HepG2 (cell line): ENCODE measurements at regions not wholly inside any gene's neighbourhood (a gene's known extent, or its start where the extent isn't known, plus 50 kb on each side); places are given as distances from the start of the nearest gene placed in this dataset.

Source experiments
- HOXA7 ChIP-seq: sonication (generic); formaldehyde crosslinking; IDR thresholded peaks from 2 replicates; pipeline ENCODE4 v1.8.1; 2022; ENCODE audit warnings: mild to moderate bottlenecking, missing genetic modification reagents, moderate library complexity
- MAFK ChIP-seq, 2 experiments: IDR thresholded peaks in 1 of 2; conservative IDR thresholded peaks in 1 of 2; 2 replicates each; pipeline ENCODE4 v1.6.1; 2011; ENCODE audit warnings: improper control_type of control experiment in 2 of 2, low read length in 2 of 2
- MAX ChIP-seq: IDR thresholded peaks from 2 replicates; pipeline ENCODE4 v1.6.1; 2012; ENCODE audit warnings: inconsistent platforms
- POLR2AphosphoS2 ChIP-seq: IDR thresholded peaks from 2 replicates; pipeline ENCODE4 v1.6.1; 2011; ENCODE audit warnings: low read depth, low read length, improper control_type of control experiment
- PPARG ChIP-seq: conservative IDR thresholded peaks from 2 replicates; pipeline ENCODE4 v1.6.1; 2016; ENCODE audit warnings: missing biosample characterization, missing genetic modification reagents
- SP1 ChIP-seq, 2 experiments: fragments of 450-650 bp in 1 of 2; sonication (generic) in 1 of 2; formaldehyde crosslinking in 1 of 2; IDR thresholded peaks; 2 replicates each; pipeline versions ENCODE4 v1.4.0 to v1.6.1; 2016 to 2020; ENCODE audit warnings: missing genetic modification reagents in 1 of 2
- SUZ12 ChIP-seq: fragments of 150-350 bp; IDR thresholded peaks from 2 replicates; pipeline ENCODE4 v1.6.1; 2014; ENCODE audit warnings: low read depth, low read length
- ZBTB26 ChIP-seq: IDR thresholded peaks from 2 replicates; pipeline ENCODE4 v1.6.1; 2016; ENCODE audit warnings: missing compliant biosample characterization, missing genetic modification reagents, borderline replicate concordance
- ZNF253 ChIP-seq: sonication (generic); formaldehyde crosslinking; IDR thresholded peaks from 2 replicates; pipeline ENCODE4 v1.8.0; 2022; ENCODE audit warnings: mild to moderate bottlenecking, missing genetic modification reagents, borderline replicate concordance
- ZNF282 ChIP-seq: fragments of 450-650 bp; IDR thresholded peaks from 2 replicates; pipeline ENCODE4 v1.6.1; 2018; ENCODE audit not compliant: partially characterized antibody
- ZNF572 ChIP-seq: sonication (generic); formaldehyde crosslinking; IDR thresholded peaks from 2 replicates; pipeline ENCODE4 v1.5.1; 2020; ENCODE audit warnings: mild to moderate bottlenecking, missing genetic modification reagents
- TF ChIP-seq, protein P1 (sequence below): sonication (generic); formaldehyde crosslinking; IDR thresholded peaks from 2 replicates; pipeline ENCODE4 v1.4.0; 2020; ENCODE audit warnings: missing genetic modification reagents, borderline replicate concordance

DNA sequence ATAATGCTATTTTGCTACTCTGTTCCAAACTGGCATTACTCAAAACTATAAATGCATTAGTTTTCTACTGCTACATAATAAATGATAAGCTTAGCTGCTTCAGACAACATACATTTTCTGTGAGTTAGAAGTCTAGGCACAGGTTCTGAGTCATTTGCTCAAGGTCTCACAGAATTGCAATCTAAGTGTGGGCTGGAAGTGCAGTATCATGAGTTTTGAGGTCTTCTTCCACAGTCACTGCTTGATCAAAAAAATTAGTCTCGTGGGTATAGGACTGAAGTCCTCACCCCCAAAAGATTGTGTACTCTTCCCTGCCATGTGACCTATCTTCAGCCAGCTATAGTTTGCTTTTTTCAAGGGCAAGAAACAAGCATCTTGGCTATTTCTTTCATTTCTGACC, 676.9 kb downstream of the ADCYAP1 start:
- TF ChIP-seq SP1 (IDR thresholded peaks at IDR 0.05) = no peak
- TF ChIP-seq SP1 (CRISPR knock-in tag; IDR thresholded peaks at IDR 0.05) = no peak
- no peak for TF ChIP-seq MAX
- no peak for TF ChIP-seq ZNF572 (CRISPR knock-in tag)
- TF ChIP-seq ZNF282 = no peak
- TF ChIP-seq MAFK (conservative IDR thresholded peaks at IDR 0.05 in 1 of 2, IDR thresholded peaks at IDR 0.05 in 1 of 2; ENCODE audit: low read length in 2 of 2) = no peak
- no peak for TF ChIP-seq ZBTB26
- TF ChIP-seq HOXA7 (CRISPR knock-in tag) = no peak
- no peak for TF ChIP-seq ZNF253 (CRISPR knock-in tag)
- no peak for TF ChIP-seq SUZ12
- TF ChIP-seq PPARG (CRISPR knock-in tag) = no peak
- no peak for TF ChIP-seq POLR2AphosphoS2
- TF ChIP-seq, protein P1, sequence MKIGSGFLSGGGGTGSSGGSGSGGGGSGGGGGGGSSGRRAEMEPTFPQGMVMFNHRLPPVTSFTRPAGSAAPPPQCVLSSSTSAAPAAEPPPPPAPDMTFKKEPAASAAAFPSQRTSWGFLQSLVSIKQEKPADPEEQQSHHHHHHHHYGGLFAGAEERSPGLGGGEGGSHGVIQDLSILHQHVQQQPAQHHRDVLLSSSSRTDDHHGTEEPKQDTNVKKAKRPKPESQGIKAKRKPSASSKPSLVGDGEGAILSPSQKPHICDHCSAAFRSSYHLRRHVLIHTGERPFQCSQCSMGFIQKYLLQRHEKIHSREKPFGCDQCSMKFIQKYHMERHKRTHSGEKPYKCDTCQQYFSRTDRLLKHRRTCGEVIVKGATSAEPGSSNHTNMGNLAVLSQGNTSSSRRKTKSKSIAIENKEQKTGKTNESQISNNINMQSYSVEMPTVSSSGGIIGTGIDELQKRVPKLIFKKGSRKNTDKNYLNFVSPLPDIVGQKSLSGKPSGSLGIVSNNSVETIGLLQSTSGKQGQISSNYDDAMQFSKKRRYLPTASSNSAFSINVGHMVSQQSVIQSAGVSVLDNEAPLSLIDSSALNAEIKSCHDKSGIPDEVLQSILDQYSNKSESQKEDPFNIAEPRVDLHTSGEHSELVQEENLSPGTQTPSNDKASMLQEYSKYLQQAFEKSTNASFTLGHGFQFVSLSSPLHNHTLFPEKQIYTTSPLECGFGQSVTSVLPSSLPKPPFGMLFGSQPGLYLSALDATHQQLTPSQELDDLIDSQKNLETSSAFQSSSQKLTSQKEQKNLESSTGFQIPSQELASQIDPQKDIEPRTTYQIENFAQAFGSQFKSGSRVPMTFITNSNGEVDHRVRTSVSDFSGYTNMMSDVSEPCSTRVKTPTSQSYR = no peak
